Transverse colon (tissue), 4 donors: ENCODE measurements at regions not wholly inside any gene's neighbourhood (a gene's known extent, or its start where the extent isn't known, plus 50 kb on each side); places are given as distances from the start of the nearest gene placed in this dataset.
A peak's percentile ranks its signal among the peaks of the same experiment; 100 is the strongest.

Experiments
- DNase-seq: peaks from one replicate; pipeline ENCODE4 v3.0.0-alpha.2; 2019
- H3K27ac ChIP-seq, 4 donors: fragments of 200-600 bp; sonication (generic); 2 replicates each; pipeline ENCODE4 v1.5.1; 2016 to 2018; ENCODE audit warnings: inconsistent platforms in 4 of 4
- H3K27me3 ChIP-seq: fragments of 200-600 bp; sonication (generic); 2 replicates; pipeline ENCODE4 v1.5.1; 2017; ENCODE audit warnings: inconsistent platforms
- H3K36me3 ChIP-seq, 4 donors: fragments of 200-600 bp; sonication (generic); 2 replicates each; pipeline ENCODE4 v1.5.1; 2017 to 2019; ENCODE audit warnings: inconsistent platforms in 4 of 4
- H3K4me1 ChIP-seq, 4 donors: fragments of 200-600 bp; sonication (generic); 2 replicates each; pipeline ENCODE4 v1.5.1; 2017 to 2020; ENCODE audit warnings: inconsistent platforms in 4 of 4
- H3K4me3 ChIP-seq, 4 donors: fragments of 200-600 bp; sonication (generic); 1 replicate in 1 of 4; 2 replicates in 3 of 4; pipeline versions ENCODE4 v1.5.1 to v1.6.1; 2017 to 2019; ENCODE audit warnings: inconsistent platforms in 4 of 4
- H3K9me3 ChIP-seq, 2 donors: fragments of 200-600 bp; sonication (generic); 2 replicates each; pipeline ENCODE4 v1.5.1; 2017 to 2019; ENCODE audit warnings: inconsistent platforms in 2 of 2
- EP300 ChIP-seq: sonication (generic); formaldehyde crosslinking; IDR thresholded peaks from one replicate; pipeline ENCODE4 v1.6.1; 2017; ENCODE audit warnings: antibody characterized with exemption, low read depth
- POLR2A ChIP-seq: fragments of 450-650 bp; IDR thresholded peaks from one replicate; pipeline ENCODE4 v1.6.1; 2016; ENCODE audit warnings: antibody characterized with exemption, mild to moderate bottlenecking, moderate library complexity
- POLR2AphosphoS5 ChIP-seq, 3 donors: sonication (generic); formaldehyde crosslinking; IDR thresholded peaks; one replicate each; pipeline ENCODE4 v1.6.1; 2016; ENCODE audit warnings: antibody characterized with exemption in 3 of 3
- WGBS, 2 donors: methylation state at CpG; one replicate each; pipeline ENCODE4 v1.1.5; 2018; ENCODE audit warnings: low coverage in 1 of 2; 5-methylcytosine and 5-hydroxymethylcytosine counted together
- in situ Hi-C, 4 donors: fragments of 200-750 bp; cut with MboI; loops; one replicate each; pipeline versions ENCODE4 v1.15.0 to v1.15.1; 2017; ENCODE audit warnings: low sequenced_read_pairs in 3 of 4, low pct_ligation_motif_present in 1 of 4, low pct_unique_long_range_greater_than_20kb in 1 of 4
- intact Hi-C: fragments of 100-400 bp; cut with DNase I; formaldehyde crosslinking; loops from one replicate; pipeline ENCODE4 v1.15.1; 2023; ENCODE audit warnings: low total_unique reads
- TF ChIP-seq, protein P1 (sequence below), 5 experiments: fragments of 200-600 bp in 3 of 5; fragments of 450-650 bp in 2 of 5; sonication (generic) in 3 of 5; IDR thresholded peaks; 1 replicate in 2 of 5; 2 replicates in 3 of 5; pipeline ENCODE4 v1.5.1; 2016 to 2017; ENCODE audit warnings: antibody characterized with exemption in 5 of 5, inconsistent platforms in 3 of 5, mild to moderate bottlenecking in 2 of 5, moderate library complexity in 1 of 5

DNA sequence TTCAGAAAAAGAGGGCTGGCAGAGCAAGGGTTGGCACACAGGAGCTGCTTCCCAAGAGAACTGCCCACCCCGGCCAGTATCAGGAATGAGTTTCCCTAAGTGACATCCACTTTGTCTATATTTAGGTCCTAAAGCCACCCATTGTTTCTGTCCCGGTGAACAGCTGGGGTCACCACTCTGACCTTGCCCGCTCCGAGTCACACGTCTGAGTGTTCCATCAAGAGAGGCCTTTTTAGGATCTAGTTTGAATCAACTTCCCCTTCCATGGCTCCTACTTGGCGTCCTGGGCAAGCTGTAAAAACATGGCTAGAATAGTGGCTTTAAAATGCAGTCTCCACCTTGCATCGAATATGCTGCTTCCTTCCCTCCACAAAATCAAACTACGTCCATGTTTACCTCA, 109.6 kb upstream of the ARHGEF3 start:
- no peaks in the 10 kb centered on the region for H3K9me3 ChIP-seq
- H3K4me1 ChIP-seq = peaks cover 0 to 1% (median 0%) of the 10 kb centered on the region in 4 donors
- no peaks in the 10 kb centered on the region for H3K27me3 ChIP-seq
- in situ Hi-C loops (no loop called here), intact Hi-C loops (no loop called here)
- H3K36me3 ChIP-seq = no peaks in the 10 kb centered on the region
- H3K27ac ChIP-seq = no peak overlapping the region
- DNase-seq = no peak
- H3K4me3 ChIP-seq = no peak overlapping the region
- TF ChIP-seq, protein P1, sequence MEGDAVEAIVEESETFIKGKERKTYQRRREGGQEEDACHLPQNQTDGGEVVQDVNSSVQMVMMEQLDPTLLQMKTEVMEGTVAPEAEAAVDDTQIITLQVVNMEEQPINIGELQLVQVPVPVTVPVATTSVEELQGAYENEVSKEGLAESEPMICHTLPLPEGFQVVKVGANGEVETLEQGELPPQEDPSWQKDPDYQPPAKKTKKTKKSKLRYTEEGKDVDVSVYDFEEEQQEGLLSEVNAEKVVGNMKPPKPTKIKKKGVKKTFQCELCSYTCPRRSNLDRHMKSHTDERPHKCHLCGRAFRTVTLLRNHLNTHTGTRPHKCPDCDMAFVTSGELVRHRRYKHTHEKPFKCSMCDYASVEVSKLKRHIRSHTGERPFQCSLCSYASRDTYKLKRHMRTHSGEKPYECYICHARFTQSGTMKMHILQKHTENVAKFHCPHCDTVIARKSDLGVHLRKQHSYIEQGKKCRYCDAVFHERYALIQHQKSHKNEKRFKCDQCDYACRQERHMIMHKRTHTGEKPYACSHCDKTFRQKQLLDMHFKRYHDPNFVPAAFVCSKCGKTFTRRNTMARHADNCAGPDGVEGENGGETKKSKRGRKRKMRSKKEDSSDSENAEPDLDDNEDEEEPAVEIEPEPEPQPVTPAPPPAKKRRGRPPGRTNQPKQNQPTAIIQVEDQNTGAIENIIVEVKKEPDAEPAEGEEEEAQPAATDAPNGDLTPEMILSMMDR (IDR thresholded peaks at IDR 0.05) = no peak
- TF ChIP-seq POLR2A = no peak
- no peak for TF ChIP-seq POLR2AphosphoS5 (IDR thresholded peaks at IDR 0.05)
- no peak for TF ChIP-seq EP300
- 71 to 87% methylated on average over 5 to 8 of the region's 8 CpGs for WGBS, 2 donors

DNA sequence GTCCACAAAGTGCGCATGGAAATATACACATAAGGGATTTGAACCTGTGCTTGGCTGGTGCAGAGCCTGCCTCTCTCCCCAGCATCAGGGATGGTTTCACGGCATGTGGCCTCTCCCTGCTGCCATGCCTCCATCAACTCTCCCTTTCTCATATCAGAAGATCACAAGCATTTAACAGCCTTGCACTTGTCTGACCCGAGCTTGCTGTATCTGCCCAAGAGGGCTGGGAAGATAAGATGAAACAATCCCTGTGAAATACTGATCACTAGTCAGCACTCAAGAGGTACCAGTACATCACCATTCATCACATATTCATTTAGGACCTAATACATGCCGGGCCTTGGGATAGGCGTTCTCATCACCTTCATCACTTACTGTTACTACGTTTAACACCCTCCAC, 107.6 kb upstream of the ARHGEF3 start:
- no peak overlapping the region for H3K4me3 ChIP-seq
- TF ChIP-seq, protein P1 (IDR thresholded peaks at IDR 0.05) = no peak
- TF ChIP-seq POLR2AphosphoS5 (IDR thresholded peaks at IDR 0.05) (no peak), EP300 (no peak), POLR2A (no peak)
- no peaks in the 10 kb centered on the region for H3K36me3 ChIP-seq
- in situ Hi-C loops (no loop called here), intact Hi-C loops (no loop called here)
- peaks cover 0 to 4% (median 0%) of the 10 kb centered on the region in 4 donors for H3K4me1 ChIP-seq
- no peaks in the 10 kb centered on the region for H3K27me3 ChIP-seq
- no peak for DNase-seq
- H3K9me3 ChIP-seq = no peaks in the 10 kb centered on the region
- WGBS, 2 donors = 92 to 94% methylated on average over 5 to 6 of the region's 6 CpGs
- no peak overlapping the region for H3K27ac ChIP-seq

DNA sequence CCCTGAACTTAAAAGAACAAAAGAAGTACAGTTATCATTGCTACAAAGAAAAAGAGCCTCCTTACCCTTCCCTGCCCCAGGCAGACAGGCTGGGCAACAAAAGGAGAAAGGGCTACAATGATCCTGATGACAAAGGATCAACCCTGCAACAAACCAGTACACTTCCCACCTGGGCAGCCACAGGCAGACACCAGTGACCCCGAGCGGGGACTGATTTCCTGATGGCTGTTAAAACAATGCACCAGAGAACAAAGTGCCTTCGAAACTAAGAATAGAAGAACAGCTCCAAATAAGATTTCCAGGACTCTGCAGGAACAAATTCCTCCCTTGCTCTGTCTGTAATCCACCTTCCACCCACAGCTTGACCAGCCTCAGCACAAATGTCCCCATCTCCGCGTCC, 106.3 kb upstream of the ARHGEF3 start:
- no peaks in the 10 kb centered on the region for H3K27me3 ChIP-seq
- TF ChIP-seq POLR2AphosphoS5 (IDR thresholded peaks at IDR 0.05) = no peak
- no peak for TF ChIP-seq EP300
- TF ChIP-seq, protein P1 (IDR thresholded peaks at IDR 0.05) = no peak
- no peak for TF ChIP-seq POLR2A
- no peaks in the 10 kb centered on the region for H3K36me3 ChIP-seq
- H3K9me3 ChIP-seq = no peaks in the 10 kb centered on the region
- WGBS, 2 donors = 87 to 94% methylated on average over 3 to 5 of the region's 5 CpGs
- in situ Hi-C loops (no loop called here), intact Hi-C loops (no loop called here)
- DNase-seq = no peak
- H3K27ac ChIP-seq = no peak overlapping the region
- no peak overlapping the region for H3K4me3 ChIP-seq
- H3K4me1 ChIP-seq = peaks cover 0 to 4% (median 0%) of the 10 kb centered on the region in 4 donors

DNA sequence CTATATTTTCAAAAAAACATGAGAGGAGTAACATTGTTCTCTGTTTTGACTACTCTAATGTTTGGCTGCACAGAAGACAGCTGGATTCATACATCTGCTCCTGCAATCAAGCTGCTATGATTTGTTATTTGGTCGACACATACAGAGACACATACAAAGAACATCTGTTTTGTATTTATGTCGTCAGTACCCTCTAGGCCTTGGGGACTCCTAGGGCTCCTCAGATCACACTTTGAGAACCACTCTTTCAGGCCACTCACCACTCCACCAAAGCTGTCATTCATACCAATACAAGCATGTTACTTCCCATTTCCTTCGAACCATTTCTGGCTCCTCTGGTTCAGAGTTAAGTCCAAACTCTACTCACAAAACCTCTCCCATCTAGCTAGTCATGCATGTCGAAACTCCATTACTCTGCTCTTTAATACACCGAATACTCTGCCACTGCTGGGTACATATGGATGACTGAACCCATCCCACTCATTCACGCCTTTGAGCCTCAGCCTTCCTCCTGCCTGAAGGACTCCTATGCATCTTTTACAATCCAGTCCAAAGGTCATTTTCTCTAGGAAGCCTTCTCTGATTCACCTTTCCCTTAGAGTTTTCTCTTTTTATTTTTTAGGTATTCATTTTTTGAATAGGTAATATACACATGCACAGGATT, 102.9 kb upstream of the ARHGEF3 start:
- no peak for TF ChIP-seq EP300
- TF ChIP-seq, protein P1 (IDR thresholded peaks at IDR 0.05) = no peak
- no peak for TF ChIP-seq POLR2AphosphoS5 (IDR thresholded peaks at IDR 0.05)
- TF ChIP-seq POLR2A = no peak
- DNase-seq = peak; percentile 22
- in situ Hi-C loops = no loop called here
- Histone ChIP-seq H3K36me3 (no peaks in the 10 kb centered on the region), H3K4me1 (peaks cover 0 to 4% (median 0%) of the 10 kb centered on the region in 4 donors), H3K27me3 (no peaks in the 10 kb centered on the region), H3K27ac (no peak overlapping the region), H3K9me3 (no peaks in the 10 kb centered on the region), H3K4me3 (no peak overlapping the region)
- WGBS, 2 donors = 66 to 75% methylated on average over 6 of the region's 6 CpGs
- intact Hi-C loops = no loop called here
